GM18861 (cell line): ENCODE measurements at regions not wholly inside any gene's neighbourhood (a gene's known extent, or its start where the extent isn't known, plus 50 kb on each side); places are given as distances from the start of the nearest gene placed in this dataset.

Experiments used
- ATAC-seq: cut with Tn5 transposase; IDR thresholded peaks from one replicate; pipeline ENCODE4 v1.9.1; 2021; ENCODE audit not compliant: unreplicated experiment

DNA sequence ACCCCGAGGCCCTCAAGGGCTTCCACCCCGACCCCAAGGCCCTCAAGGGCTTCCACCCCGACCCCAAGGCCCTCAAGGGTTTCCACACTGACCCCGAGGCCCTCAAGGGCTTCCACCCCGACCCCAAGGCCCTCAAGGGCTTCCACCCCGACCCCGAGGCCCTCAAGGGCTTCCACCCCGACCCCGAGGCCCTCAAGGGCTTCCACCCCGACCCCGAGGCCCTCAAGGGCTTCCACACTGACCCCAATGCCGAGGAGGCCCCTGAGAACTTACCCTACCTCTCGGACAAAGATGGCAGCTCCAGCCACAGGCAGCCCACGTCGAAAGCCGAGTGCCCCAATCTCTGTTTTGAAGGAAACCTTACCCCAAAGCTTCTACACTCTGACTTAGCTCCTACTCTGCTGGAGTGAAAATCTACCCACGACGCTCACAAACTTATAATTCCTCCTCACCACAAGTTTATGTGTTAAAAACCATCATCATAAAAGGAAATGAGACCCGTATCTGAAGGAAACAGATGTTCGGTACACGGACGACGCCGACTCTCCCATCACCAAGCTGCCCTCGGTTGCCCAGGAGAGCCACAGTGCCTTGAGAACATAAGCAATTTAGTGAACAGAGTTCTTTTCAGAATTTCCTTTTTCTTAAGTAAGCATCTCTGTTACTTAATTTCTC is 61.2 kb upstream of the RPH3AL start:
- ATAC-seq = no peak

DNA sequence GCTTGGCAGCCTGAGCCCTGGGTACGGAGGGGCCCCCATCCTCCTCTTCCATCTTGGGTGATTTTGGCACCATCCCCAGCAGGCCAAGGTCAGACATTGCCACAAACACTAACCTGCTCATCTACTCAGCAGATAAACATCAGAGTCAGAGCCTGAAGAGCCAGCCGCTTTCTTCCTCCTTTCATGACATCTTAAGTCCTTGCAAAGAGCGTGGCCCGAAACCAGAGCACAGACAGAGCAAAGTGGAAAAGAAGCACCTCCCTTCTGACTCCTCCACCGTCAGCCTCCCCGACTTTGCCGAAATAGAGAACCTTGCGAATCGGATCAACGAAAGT is 60.4 kb upstream of the RPH3AL start:
- ATAC-seq = no peak

DNA sequence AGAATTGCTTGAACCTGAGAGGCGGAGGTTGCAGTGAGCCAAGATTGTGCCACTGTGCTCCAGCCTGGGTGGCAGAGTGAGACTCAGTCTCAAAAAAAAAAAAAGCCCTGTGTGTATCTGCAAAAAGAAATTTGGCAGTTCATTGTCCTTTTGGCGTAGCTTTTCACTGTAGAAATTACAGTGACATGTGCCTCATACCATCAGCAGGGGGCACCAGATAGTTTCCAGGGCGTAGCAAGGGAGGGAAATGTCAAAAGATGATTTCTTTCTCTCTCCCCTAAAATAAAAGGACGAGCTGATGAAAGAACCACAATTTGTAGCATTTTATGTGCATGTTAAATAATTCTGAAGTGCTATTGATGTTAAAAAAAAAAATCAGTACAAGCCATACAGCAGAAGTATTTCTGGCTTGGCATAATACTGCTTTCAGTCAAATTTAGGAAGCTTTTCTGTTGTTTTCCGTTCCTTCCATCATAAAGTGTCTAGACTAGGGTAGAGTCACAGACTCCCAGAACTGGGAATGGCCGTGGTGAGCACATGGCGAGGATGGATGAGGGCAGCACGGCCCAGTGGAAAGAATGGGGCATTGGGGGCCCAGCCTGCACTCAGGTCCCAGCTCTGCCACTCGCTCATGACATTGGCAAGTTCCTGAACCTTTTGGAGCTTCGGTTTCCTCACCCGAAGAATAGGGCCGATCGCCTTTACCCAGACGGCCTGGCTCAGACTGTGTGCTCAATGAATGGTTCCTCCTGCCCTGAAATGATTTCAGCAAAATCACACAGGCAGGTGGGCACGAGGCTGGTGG is 59.8 kb upstream of the RPH3AL start:
- ATAC-seq = no peak

DNA sequence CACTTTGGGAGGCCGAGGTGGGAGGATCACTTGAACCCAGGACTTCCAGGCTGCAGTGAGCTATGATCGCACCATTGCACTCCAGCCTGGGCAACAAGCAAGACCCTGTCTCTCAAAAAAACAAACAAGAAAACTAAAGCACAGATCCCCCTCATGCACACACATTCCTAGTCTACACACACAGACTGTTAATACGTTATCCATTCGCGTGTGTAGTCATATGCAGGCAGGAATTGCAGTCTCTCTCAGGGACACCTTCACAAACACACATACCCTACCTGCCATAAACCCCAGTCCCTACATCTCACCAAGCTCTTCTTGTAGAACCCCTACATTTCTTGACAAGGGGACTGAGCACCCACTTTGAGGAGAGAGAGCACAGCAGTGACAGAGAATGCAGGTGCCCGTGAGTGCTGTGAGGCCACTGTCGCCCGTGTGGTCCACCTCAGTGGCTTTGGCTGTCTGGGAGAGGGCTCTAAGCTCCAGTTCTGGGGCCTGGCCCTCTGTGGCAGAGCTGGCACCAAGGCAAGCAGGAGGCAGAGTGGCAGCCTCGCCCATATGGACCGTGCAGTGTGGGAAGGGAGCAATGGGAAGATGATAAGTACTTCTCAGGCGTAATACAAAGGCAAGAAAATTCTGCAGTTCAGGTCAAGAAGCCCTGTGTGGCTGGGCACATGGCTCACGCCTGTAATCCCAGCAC is 59.0 kb upstream of the RPH3AL start:
- ATAC-seq = no peak

DNA sequence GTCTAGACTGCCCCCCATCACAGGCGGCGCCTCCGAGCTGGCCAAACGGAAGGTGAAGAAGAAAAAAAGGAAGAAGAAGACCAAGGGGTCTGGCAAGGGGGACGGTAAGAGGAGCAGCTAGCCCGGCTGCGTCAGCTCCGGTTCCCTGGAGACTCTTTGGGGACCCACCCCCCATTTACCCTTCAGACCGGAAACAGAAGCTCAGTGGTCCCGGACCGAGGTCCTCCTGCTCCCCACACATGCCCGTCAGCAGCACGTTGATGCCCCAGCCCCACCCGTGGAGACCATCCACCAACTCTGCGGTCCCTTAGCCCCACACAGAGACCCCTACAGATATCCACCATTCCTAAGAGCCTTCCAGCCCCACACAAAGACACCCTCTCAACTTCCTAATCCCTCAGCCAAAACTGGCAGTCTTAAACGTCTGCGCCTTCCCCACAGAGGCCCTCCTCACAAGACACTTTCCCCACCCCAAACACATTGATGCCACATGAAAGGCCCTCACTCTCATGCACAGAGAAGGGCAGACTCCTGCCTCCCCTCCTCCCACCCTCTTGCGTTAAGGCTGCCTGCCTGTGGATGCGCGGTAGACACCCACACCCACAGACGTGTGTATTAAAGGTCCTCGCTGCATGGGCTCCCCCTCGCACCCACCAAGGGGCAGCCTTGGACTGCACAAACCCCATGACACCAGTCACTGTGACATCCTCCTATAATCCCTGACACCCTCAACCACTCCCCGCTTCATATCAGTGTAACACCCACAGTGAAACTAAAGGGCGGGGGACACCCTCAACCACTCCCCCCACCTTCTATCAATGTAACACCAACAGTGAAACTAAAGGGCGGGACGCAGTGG is 58.2 kb upstream of the RPH3AL start:
- no peak for ATAC-seq

DNA sequence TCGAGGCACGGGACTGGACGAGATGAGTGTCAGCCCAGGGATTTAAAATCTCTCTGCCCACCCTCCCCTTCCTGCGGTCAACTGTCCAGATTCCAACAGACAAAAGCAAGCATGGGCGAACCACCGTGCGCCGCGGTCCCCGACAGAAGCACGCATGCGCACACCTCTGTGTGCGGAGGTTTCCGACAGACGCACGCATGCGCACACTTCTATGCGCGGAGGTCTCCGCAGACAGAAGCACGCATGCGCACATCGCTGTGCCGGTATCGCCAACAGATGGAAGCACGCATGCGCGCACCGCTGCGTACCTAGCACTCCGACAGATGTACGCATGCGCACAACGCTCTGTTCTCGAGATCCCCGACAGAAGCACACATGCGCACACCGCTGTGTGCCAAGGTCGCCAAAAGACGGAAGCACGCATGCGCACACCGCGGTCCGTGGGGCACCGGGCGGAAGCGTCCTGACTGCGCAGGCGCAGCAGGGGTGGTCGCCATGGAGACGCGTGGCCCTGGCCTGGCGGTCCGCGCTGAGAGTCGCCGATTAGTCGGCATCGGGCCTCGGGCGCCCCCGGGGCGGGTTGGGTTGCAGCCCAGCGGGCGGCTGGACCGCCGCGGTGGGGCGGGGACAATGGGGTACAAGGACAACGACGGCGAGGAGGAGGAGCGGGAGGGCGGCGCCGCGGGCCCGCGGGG is 57.4 kb upstream of the RPH3AL start:
- ATAC-seq = peak; percentile 92

DNA sequence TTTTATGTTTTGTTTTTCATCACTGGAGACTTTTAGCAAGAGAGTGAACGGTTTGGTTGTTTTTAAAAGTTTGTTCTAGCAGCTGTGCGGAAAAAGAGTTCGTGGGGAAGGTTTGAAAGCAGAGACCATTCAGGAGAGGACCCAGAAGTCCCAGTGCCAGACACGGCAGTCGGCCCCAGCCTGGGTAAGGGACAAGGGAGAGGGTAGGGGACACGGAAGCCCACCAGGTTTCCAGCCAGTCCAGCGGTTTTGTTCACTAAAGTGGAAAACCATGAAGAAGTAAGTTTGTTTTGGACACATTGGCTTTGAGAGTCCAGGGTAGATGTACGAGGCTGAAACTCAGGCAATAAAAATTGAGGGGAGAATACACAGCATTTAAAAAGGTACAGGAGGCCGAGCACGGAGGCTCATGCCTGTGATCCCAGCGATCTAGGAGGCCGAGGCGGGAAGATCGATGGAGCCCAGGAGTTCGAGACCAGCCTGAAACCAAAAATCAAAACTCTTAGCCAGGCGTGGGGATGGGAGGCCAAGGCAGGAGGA is 56.8 kb upstream of the RPH3AL start:
- ATAC-seq = no peak

DNA sequence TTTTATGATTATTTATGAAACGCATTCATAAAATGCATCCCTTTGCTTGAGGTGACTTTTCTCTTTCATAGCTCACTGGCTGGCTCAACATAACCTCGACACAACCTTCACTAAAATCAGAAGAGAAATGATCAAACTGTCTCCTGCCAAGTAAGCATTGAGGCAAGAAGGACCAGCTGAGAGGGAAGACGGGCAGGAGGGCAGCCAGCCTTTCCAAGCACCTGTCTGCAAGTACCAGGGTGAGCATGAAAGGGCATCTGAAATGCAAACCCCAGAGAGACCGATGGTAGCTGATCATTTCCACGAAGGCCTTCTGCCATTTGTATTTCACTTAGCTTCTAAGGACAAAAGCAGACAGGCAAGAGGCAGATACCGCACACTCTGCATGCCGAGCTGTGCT is 52.1 kb upstream of the RPH3AL start:
- ATAC-seq = no peak
